HEK293T (cell line): ENCODE measurements at regions not wholly inside any gene's neighbourhood (a gene's known extent, or its start where the extent isn't known, plus 50 kb on each side); places are given as distances from the start of the nearest gene placed in this dataset.

Experiments used
- ARNT ChIP-seq: fragments of 450-650 bp; IDR thresholded peaks from 2 replicates; pipeline ENCODE4 v1.6.1; 2017; ENCODE audit warnings: mild to moderate bottlenecking
- FOXK2 ChIP-seq: fragments of 450-650 bp; IDR thresholded peaks from 2 replicates; pipeline ENCODE4 v1.6.1; 2016; ENCODE audit warnings: mild to moderate bottlenecking
- HDGF ChIP-seq: fragments of 450-650 bp; IDR thresholded peaks from 2 replicates; pipeline ENCODE4 v1.6.1; 2017; ENCODE audit warnings: antibody characterized with exemption, borderline replicate concordance
- NFRKB ChIP-seq: fragments of 450-650 bp; IDR thresholded peaks from 2 replicates; pipeline ENCODE4 v1.6.1; 2016; ENCODE audit warnings: mild to moderate bottlenecking, moderate library complexity
- TARDBP ChIP-seq: fragments of 450-650 bp; IDR thresholded peaks from 2 replicates; pipeline ENCODE4 v1.6.1; 2016

GRCh38 chr5:6311568-6312501, 66.5 kb downstream of the MED10 start:
- TF ChIP-seq ARNT (no peak), NFRKB (no peak), TARDBP (no peak), HDGF (no peak), FOXK2 (no peak)
